ENCODE measurements at regions not wholly inside any gene's neighbourhood (a gene's known extent, or its start where the extent isn't known, plus 50 kb on each side); places are given as distances from the start of the nearest gene placed in this dataset.

DNA sequence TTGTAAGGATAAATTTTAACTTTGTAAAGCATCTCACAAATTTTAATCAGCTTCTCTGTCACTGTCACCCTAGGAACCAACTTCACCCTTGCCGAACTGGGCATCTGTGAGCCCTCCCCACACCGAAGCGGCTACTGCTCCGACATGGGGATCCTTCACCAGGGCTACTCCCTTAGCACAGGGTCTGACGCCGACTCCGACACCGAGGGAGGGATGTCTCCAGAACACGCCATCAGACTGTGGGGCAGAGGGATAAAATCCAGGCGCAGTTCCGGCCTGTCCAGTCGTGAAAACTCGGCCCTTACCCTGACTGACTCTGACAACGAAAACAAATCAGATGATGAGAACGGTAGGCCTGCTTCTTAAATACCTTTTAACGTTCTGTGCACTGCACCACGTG lies 916.3 kb upstream of the WWC1 start:
- TF ChIP-seq EZH2 (IDR thresholded peaks at IDR 0.05; ENCODE audit: borderline replicate concordance, low read length): no peak
- TF ChIP-seq, protein P1, sequence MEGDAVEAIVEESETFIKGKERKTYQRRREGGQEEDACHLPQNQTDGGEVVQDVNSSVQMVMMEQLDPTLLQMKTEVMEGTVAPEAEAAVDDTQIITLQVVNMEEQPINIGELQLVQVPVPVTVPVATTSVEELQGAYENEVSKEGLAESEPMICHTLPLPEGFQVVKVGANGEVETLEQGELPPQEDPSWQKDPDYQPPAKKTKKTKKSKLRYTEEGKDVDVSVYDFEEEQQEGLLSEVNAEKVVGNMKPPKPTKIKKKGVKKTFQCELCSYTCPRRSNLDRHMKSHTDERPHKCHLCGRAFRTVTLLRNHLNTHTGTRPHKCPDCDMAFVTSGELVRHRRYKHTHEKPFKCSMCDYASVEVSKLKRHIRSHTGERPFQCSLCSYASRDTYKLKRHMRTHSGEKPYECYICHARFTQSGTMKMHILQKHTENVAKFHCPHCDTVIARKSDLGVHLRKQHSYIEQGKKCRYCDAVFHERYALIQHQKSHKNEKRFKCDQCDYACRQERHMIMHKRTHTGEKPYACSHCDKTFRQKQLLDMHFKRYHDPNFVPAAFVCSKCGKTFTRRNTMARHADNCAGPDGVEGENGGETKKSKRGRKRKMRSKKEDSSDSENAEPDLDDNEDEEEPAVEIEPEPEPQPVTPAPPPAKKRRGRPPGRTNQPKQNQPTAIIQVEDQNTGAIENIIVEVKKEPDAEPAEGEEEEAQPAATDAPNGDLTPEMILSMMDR (IDR thresholded peaks at IDR 0.05; ENCODE audit: low read length): no peak
- Histone ChIP-seq H3K9me3 (ENCODE audit: low read length) (no peaks in the 10 kb centered on the region), H3K9me2 (ENCODE audit: low read depth, low read length) (no peaks in the 10 kb centered on the region), H3K36me3 (ENCODE audit: insufficient read depth, low read length) (no peaks in the 10 kb centered on the region), H3K79me2 (ENCODE audit: insufficient read depth, low read length) (no peaks in the 10 kb centered on the region), H3K4me2 (ENCODE audit: low read length) (no peak overlapping the region), H3K9ac (ENCODE audit: low read length) (no peak overlapping the region), H3K4me1 (ENCODE audit: insufficient read depth, low read length, severe bottlenecking) (no peaks in the 10 kb centered on the region), H2AFZ (ENCODE audit: low read length) (no peak overlapping the region), H4K20me1 (ENCODE audit: insufficient read depth, low read length) (no peaks in the 10 kb centered on the region), H3K4me3 (ENCODE audit: low read depth, low read length, poor library complexity, severe bottlenecking) (no peak overlapping the region), H3F3A (ENCODE audit: insufficient read depth, low read length) (no peaks in the 10 kb centered on the region), H3K27me3 (ENCODE audit: insufficient read depth, low read length) (no peaks in the 10 kb centered on the region), H3K27ac (ENCODE audit: low read depth, low read length, poor library complexity, severe bottlenecking) (no peak overlapping the region)

DNA sequence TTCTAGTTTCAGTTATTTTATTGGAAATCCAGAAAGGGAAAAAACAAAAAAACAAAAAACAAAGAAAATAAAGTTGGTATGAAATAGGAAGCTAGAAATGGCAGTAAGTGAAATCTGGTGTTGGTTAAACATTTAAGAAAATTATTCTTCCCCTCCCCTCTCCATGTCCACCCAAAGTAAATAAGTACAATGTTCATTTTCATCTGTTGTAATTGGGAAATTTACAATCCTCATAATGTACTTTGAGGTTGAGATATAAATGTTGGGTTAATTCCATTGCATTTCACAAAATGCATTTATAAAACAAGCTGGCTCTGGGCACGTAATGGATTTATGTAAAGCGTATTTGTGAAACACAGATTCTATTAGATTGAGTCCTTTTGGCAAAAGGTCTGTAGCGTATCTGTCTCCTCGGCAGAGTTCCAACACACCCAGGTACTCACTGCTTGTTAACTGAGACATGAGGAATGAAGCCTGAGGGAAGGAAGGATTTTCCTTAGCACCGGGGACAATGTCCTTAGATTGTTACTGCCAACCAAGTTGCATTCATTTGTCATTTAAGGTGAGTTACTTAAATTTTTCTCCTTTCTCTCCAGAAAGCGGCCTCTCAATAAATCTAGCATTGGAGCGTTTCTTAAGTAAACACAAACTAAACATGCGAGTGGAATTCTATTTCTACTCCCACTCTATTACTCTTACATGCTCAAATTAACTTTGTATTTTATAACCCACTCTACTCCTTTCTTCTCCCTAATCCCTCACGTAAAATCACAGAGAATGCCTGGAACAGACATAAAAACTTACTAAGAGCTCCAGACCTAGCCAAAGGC lies 912.3 kb upstream of the WWC1 start:
- H3K9me2 ChIP-seq (ENCODE audit: low read depth, low read length): no peaks in the 10 kb centered on the region
- H3K27me3 ChIP-seq (ENCODE audit: insufficient read depth, low read length): no peaks in the 10 kb centered on the region
- H3K27ac ChIP-seq (ENCODE audit: low read depth, low read length, poor library complexity, severe bottlenecking): no peak overlapping the region
- H3K79me2 ChIP-seq (ENCODE audit: insufficient read depth, low read length): no peaks in the 10 kb centered on the region
- H3K36me3 ChIP-seq (ENCODE audit: insufficient read depth, low read length): no peaks in the 10 kb centered on the region
- no peak overlapping the region for H3K9ac ChIP-seq (ENCODE audit: low read length)
- no peaks in the 10 kb centered on the region for H3K9me3 ChIP-seq (ENCODE audit: low read length)
- no peaks in the 10 kb centered on the region for H4K20me1 ChIP-seq (ENCODE audit: insufficient read depth, low read length)
- H2AFZ ChIP-seq (ENCODE audit: low read length): no peak overlapping the region
- H3K4me3 ChIP-seq (ENCODE audit: low read depth, low read length, poor library complexity, severe bottlenecking): no peak overlapping the region
- no peak overlapping the region for H3K4me2 ChIP-seq (ENCODE audit: low read length)
- H3K4me1 ChIP-seq (ENCODE audit: insufficient read depth, low read length, severe bottlenecking): no peaks in the 10 kb centered on the region
- TF ChIP-seq, protein P1 (IDR thresholded peaks at IDR 0.05; ENCODE audit: low read length): no peak
- TF ChIP-seq EZH2 (IDR thresholded peaks at IDR 0.05; ENCODE audit: borderline replicate concordance, low read length): no peak
- H3F3A ChIP-seq (ENCODE audit: insufficient read depth, low read length): no peaks in the 10 kb centered on the region

DNA sequence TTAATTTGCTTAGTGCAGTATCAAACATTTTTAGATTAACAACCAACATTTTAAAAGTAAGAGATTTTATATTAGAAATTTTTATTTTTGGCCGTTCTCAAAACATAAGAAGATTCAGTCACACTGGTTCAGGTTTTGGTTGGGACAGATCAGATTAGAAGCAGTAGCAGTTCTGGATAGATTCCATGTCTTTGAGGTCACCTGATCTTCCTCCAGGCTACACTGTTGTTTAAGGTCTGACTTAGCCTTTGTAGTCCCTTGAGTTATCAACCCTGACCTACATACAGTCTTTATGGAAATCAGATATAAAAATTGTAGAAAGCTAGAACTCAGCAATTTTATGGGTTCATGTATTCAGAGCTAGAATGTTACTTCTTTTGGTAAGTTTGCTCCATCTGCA lies 910.0 kb upstream of the WWC1 start:
- H2AFZ ChIP-seq (ENCODE audit: low read length): no peak overlapping the region
- no peaks in the 10 kb centered on the region for H3K4me1 ChIP-seq (ENCODE audit: insufficient read depth, low read length, severe bottlenecking)
- H3K36me3 ChIP-seq (ENCODE audit: insufficient read depth, low read length): no peaks in the 10 kb centered on the region
- H3K9me2 ChIP-seq (ENCODE audit: low read depth, low read length): no peaks in the 10 kb centered on the region
- no peaks in the 10 kb centered on the region for H3K9me3 ChIP-seq (ENCODE audit: low read length)
- no peak overlapping the region for H3K27ac ChIP-seq (ENCODE audit: low read depth, low read length, poor library complexity, severe bottlenecking)
- no peaks in the 10 kb centered on the region for H3K27me3 ChIP-seq (ENCODE audit: insufficient read depth, low read length)
- no peaks in the 10 kb centered on the region for H3F3A ChIP-seq (ENCODE audit: insufficient read depth, low read length)
- no peak overlapping the region for H3K4me3 ChIP-seq (ENCODE audit: low read depth, low read length, poor library complexity, severe bottlenecking)
- TF ChIP-seq EZH2 (IDR thresholded peaks at IDR 0.05; ENCODE audit: borderline replicate concordance, low read length): no peak
- TF ChIP-seq, protein P1 (IDR thresholded peaks at IDR 0.05; ENCODE audit: low read length): no peak
- no peaks in the 10 kb centered on the region for H4K20me1 ChIP-seq (ENCODE audit: insufficient read depth, low read length)
- no peak overlapping the region for H3K4me2 ChIP-seq (ENCODE audit: low read length)
- H3K79me2 ChIP-seq (ENCODE audit: insufficient read depth, low read length): no peaks in the 10 kb centered on the region
- H3K9ac ChIP-seq (ENCODE audit: low read length): no peak overlapping the region
